Prostate gland (tissue), 2 donors: ENCODE measurements at regions not wholly inside any gene's neighbourhood (a gene's known extent, or its start where the extent isn't known, plus 50 kb on each side); places are given as distances from the start of the nearest gene placed in this dataset.

Experiments
- CTCF ChIP-seq, 4 experiments: fragments of 200-600 bp in 2 of 4; fragments of 450-650 bp in 2 of 4; sonication (generic) in 2 of 4; IDR thresholded peaks; 1 replicate in 3 of 4; 2 replicates in 1 of 4; pipeline ENCODE4 v1.5.1; 2016 to 2019; ENCODE audit warnings: antibody characterized with exemption in 4 of 4, mild to moderate bottlenecking in 2 of 4, moderate library complexity in 2 of 4
- POLR2A ChIP-seq: fragments of 450-650 bp; IDR thresholded peaks from one replicate; pipeline ENCODE4 v1.6.1; 2016; ENCODE audit warnings: antibody characterized with exemption, mild to moderate bottlenecking
- POLR2AphosphoS5 ChIP-seq: sonication (generic); formaldehyde crosslinking; IDR thresholded peaks from one replicate; pipeline ENCODE4 v1.6.1; 2017; ENCODE audit warnings: antibody characterized with exemption

- TF ChIP-seq CTCF (IDR thresholded peaks at IDR 0.05) (no peak), POLR2AphosphoS5 (no peak), POLR2A (no peak)
Observed at GRCh38 chr5:12845549-12846159, 941.4 kb upstream of the CTNND2 start.
